Effector memory CD8-positive, alpha-beta T cell (primary cell): ENCODE measurements at regions not wholly inside any gene's neighbourhood (a gene's known extent, or its start where the extent isn't known, plus 50 kb on each side); places are given as distances from the start of the nearest gene placed in this dataset.

Experiments
- ATAC-seq: fragments of 150-1000 bp; cut with Tn5 transposase; replicated peaks from 2 replicates; pipeline ENCODE4 v1.10.0; 2021; ENCODE audit warnings: mild to moderate bottlenecking, moderate library complexity
- DNase-seq, 3 experiments: peaks; one replicate each; pipeline ENCODE4 v3.0.0; 2021
- H3K27ac Mint-ChIP-seq, 2 donors: one replicate each; pipeline ENCODE4 v1.8.0; 2022; ENCODE audit warnings: mild to moderate bottlenecking in 2 of 2, mixed read lengths in 2 of 2, moderate library complexity in 2 of 2
- H3K27me3 Mint-ChIP-seq, 2 donors: one replicate each; pipeline ENCODE4 v1.8.0; 2022; ENCODE audit warnings: mixed read lengths in 2 of 2
- H3K36me3 Mint-ChIP-seq: one replicate; pipeline ENCODE4 v1.8.0; 2022; ENCODE audit warnings: mild to moderate bottlenecking, moderate library complexity, mixed read lengths; ENCODE audit not compliant: insufficient read depth
- H3K4me1 Mint-ChIP-seq, 2 donors: one replicate each; pipeline ENCODE4 v1.8.0; 2022; ENCODE audit warnings: low read depth in 2 of 2, mixed read lengths in 2 of 2
- H3K4me3 Mint-ChIP-seq, 2 donors: one replicate each; pipeline ENCODE4 v1.8.0; 2022; ENCODE audit warnings: mild to moderate bottlenecking in 2 of 2, mixed read lengths in 2 of 2, moderate library complexity in 2 of 2
- H3K9me3 Mint-ChIP-seq, 2 donors: one replicate each; pipeline ENCODE4 v1.8.0; 2022; ENCODE audit warnings: mixed read lengths in 2 of 2

DNA sequence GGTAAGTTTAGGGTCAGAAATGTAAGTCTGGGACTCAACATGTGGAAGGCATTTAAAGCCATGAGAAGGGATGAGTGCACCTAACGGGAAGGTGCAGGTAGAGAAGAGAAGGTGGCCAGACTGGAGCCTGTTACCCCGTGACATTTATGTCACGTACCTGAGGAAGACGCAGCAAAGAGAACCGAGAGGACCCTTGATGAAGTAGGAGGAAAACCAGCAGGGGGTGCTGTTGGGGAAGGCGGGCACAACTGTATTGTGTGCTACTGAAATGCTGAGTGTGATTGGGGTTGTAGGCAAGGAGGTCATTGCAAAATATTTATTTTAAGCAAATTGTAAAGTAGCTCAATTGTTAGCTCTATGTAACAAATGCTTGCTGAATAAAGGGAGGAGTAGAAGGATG, 338.2 kb upstream of the PRKCQ start:
- ATAC-seq (peak; percentile 57), DNase-seq (peak; percentile 72 to 81 (median 77))
- Mint-ChIP-seq H3K4me3 (no peak overlapping the region), H3K4me1 (peaks cover 16 to 17% of the 10 kb centered on the region in 2 donors), H3K27ac (peak overlapping the region in 1 of 2 donors; percentile 0), H3K36me3 (no peaks in the 10 kb centered on the region), H3K27me3 (no peaks in the 10 kb centered on the region), H3K9me3 (no peaks in the 10 kb centered on the region)

DNA sequence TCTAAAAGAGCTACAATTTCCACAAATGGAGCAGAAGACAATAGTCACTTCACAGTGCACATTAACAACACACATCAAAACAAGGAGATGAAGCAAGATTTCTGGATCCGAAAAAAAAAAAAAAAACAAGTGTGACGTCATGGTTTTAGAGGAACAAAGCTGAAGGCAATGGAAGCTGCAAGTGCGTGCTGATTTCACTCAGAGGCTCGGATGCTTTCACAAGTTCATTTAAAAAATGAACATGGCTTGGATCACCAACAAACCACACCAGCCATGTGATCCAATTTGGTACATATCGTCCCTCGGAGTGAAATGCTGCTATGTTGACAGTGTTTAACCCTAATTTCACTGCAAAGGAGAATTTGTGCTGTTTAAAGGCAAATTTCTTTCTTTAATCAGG, 337.0 kb upstream of the PRKCQ start:
- Mint-ChIP-seq H3K27ac (no peak overlapping the region), H3K4me1 (peaks cover 16 to 17% of the 10 kb centered on the region in 2 donors), H3K9me3 (no peaks in the 10 kb centered on the region), H3K36me3 (no peaks in the 10 kb centered on the region), H3K27me3 (no peaks in the 10 kb centered on the region), H3K4me3 (no peak overlapping the region)
- DNase-seq (no peak), ATAC-seq (no peak)

DNA sequence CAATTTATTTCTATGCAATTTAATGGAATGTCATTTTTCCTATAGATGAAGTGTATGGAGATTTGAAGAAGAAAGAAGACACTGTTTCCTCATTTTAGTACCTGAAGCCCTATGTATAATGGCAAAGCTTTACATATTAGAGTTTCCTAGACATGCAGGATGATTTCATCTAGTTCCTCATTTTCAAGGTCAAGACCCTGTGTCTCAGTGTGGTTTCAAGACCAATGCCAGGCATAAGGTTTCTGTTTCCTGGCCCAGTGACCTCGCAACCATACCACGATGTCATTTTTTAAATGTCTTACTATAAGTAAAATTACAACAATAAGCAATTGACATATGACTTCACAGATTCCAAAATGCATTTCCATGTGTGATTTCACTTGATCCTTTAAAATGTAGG, 336.5 kb upstream of the PRKCQ start:
- Mint-ChIP-seq H3K36me3 (no peaks in the 10 kb centered on the region), H3K4me3 (no peak overlapping the region), H3K4me1 (peaks cover 16 to 17% of the 10 kb centered on the region in 2 donors), H3K27me3 (no peaks in the 10 kb centered on the region), H3K27ac (no peak overlapping the region), H3K9me3 (no peaks in the 10 kb centered on the region)
- no peak for ATAC-seq
- no peak for DNase-seq

DNA sequence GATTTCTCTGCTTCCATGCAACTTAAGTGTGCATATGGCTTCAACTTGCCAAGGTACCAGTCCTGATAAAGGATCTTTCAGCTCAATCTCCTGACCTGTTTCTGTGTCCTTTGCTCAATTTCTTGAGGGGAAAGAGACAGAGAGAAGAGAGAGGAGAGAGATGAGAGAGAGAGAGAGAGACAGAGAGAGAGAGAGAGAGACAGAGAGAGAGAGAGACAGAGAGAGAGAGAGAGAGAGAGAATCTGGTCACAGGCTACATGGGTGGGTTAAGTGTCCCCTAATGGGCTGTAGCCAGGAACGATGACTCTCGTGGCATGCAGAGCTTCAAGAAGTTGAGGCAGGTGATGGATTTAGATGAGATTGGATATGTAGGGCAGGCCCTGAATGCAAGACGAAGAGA, 335.2 kb upstream of the PRKCQ start:
- Mint-ChIP-seq H3K27ac (no peak overlapping the region), H3K36me3 (no peaks in the 10 kb centered on the region), H3K27me3 (no peaks in the 10 kb centered on the region), H3K4me3 (no peak overlapping the region), H3K4me1 (peaks cover 13 to 14% of the 10 kb centered on the region in 2 donors), H3K9me3 (no peaks in the 10 kb centered on the region)
- DNase-seq (no peak), ATAC-seq (no peak)

DNA sequence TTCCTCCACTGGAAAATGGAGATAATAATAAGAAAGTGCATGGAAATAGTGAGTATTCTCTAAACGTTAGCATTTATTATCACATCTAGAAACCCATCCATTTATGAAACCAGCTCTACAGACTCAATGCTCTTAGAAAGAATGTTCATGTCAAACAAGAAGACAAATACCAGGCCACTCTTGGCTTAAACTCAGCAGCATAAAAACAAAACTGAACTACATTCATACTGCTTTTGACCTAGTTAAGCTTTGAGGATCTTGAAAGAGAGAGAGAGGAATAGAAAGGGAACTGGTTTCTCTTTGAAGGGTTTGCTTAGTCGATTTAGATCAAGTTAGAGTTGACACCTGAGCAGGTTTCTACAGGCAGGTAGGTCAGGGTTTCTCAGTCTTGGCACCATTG, 332.9 kb upstream of the PRKCQ start:
- peaks cover 0 to 4% of the 10 kb centered on the region in 2 donors for H3K9me3 Mint-ChIP-seq
- no peaks in the 10 kb centered on the region for H3K27me3 Mint-ChIP-seq
- no peaks in the 10 kb centered on the region for H3K36me3 Mint-ChIP-seq
- no peak overlapping the region for H3K27ac Mint-ChIP-seq
- ATAC-seq (no peak), DNase-seq (no peak)
- H3K4me1 Mint-ChIP-seq: peaks cover 0 to 3% of the 10 kb centered on the region in 2 donors
- no peak overlapping the region for H3K4me3 Mint-ChIP-seq

DNA sequence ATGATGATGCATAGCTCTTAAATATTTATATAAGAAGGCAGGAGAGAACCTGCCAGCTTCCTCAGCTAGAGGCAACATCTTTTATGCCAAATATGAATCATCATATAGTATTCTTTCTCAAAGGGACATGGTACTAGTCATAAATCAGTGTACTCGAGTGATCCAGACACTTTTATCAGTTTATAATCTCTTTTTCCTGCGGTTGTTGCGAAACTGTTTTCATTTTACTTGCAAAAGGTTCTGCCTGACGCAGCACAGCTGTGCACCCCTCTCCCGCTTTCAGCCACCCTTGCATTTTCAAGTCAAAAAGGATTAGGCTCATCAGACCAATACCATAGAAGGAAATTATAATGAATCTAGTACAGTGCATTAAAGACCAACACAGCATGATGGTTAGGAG, 332.3 kb upstream of the PRKCQ start:
- H3K9me3 Mint-ChIP-seq: peaks cover 0 to 4% of the 10 kb centered on the region in 2 donors
- no peaks in the 10 kb centered on the region for H3K36me3 Mint-ChIP-seq
- H3K4me1 Mint-ChIP-seq: no peaks in the 10 kb centered on the region
- no peak for ATAC-seq
- no peak overlapping the region for H3K27ac Mint-ChIP-seq
- no peak for DNase-seq
- H3K4me3 Mint-ChIP-seq: no peak overlapping the region
- H3K27me3 Mint-ChIP-seq: no peaks in the 10 kb centered on the region

DNA sequence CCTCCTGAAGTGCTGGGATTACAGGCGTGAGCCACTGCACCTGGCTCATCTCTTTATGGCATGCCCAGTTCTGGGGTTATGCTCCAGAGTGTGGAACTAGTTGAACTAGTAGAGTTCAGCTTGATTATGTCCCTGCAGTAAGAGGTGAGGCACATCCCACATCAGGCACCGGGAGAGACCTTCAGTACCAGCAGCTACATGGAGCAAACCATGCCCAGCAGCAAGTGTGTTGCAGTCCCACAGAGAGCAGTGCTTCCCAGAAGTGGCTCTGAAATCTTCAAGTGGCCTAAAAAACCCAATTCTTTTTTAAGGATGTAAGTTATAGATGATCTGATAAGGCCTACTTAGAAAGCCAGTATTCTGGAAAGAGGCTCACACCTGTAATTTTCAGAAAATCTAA, 331.9 kb upstream of the PRKCQ start:
- Mint-ChIP-seq H3K4me1 (no peaks in the 10 kb centered on the region), H3K27me3 (no peaks in the 10 kb centered on the region), H3K27ac (no peak overlapping the region), H3K4me3 (no peak overlapping the region), H3K36me3 (no peaks in the 10 kb centered on the region), H3K9me3 (peaks cover 0 to 4% of the 10 kb centered on the region in 2 donors)
- DNase-seq: no peak
- ATAC-seq: no peak

DNA sequence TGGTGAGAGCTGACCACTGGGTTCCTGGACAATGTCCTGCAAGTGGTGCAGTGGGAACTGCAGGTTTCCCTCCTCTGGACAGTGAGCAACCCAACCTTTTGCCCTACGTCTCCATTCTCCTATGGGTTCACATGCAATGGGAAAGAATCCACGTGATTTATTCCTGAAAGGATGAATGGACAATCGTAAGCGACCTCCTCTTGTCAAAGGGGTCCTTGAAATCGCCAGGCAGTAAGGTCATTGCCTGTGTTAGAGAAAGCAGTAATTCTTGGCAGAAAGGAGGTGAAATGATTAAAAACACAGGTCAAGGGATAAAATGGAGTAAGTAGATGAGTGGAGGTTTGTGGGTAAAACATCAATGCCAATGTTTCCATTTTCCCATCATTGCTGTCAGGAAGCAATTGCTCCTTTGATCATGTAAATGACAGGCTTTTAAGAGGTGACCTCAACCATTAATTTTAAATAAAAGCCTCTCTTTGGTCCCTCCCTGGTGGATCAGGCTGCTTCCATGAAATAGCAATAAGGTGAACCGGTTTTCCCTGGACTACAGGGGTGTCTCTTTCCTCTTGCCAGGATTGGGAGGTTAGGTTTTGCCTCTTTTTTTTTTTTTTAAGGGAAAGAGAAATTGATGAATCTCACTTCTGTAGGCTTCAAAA, 330.0 kb upstream of the PRKCQ start:
- ATAC-seq (no peak), DNase-seq (no peak)
- H3K27ac Mint-ChIP-seq: no peak overlapping the region
- no peaks in the 10 kb centered on the region for H3K36me3 Mint-ChIP-seq
- H3K4me3 Mint-ChIP-seq: no peak overlapping the region
- no peaks in the 10 kb centered on the region for H3K4me1 Mint-ChIP-seq
- no peaks in the 10 kb centered on the region for H3K27me3 Mint-ChIP-seq
- H3K9me3 Mint-ChIP-seq: peaks cover 0 to 4% of the 10 kb centered on the region in 2 donors

DNA sequence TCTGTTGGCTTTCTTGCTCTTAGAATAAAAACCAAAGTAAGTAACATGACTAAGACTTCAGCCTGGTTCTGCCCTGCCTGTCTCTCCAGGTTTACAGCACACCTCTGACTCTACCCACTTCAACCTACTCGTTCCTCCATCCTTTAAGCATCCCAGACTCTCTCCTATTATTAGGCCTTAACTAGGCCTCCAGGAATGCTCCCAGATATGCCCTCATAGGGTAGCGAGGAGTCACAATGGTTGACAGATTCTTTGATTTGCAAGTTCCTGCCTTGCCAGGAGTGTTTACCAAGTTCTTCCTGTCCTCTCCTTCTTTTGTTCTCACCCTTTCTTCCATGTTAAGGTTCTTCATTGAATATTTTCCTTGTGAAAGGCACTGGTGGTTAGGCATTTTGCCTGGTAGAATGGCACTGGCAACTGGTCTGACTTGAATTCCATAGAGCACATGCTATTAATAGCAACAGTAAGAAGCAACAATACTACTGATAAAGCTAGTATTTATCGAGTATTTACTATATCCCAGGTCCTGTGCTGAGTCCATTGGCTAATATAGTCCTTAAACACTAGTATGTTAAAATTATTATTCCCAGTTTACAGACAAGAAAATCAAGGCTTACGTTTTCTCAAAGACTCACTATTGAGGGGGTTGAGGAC, 327.9 kb upstream of the PRKCQ start:
- no peaks in the 10 kb centered on the region for H3K36me3 Mint-ChIP-seq
- DNase-seq: no peak
- no peak for ATAC-seq
- no peaks in the 10 kb centered on the region for H3K4me1 Mint-ChIP-seq
- H3K27me3 Mint-ChIP-seq: no peaks in the 10 kb centered on the region
- H3K27ac Mint-ChIP-seq: no peak overlapping the region
- H3K9me3 Mint-ChIP-seq: peaks cover 0 to 8% of the 10 kb centered on the region in 2 donors
- no peak overlapping the region for H3K4me3 Mint-ChIP-seq

DNA sequence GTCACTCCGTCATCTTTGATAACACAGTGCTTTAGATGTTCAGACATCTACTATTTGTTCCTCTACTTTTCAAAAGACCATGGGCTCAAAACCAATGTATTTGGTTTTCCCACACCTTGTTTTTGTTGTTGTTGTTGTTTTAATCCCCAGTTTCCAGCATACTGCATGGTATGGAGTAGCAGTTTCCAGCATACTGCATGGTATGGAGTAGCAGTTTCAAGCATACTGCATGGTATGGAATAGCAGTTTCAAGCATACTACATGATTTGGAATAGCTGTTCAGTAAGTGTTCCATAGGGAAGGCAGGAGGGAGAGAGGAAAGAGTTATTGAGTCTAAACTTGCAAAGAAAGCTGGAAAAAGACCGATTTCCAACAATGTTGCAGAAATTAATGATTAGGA, 314.3 kb upstream of the PRKCQ start:
- Mint-ChIP-seq H3K9me3 (no peaks in the 10 kb centered on the region), H3K36me3 (peaks cover 2% of the 10 kb centered on the region), H3K27ac (no peak overlapping the region), H3K4me3 (no peak overlapping the region), H3K4me1 (no peaks in the 10 kb centered on the region), H3K27me3 (peaks cover 5 to 9% of the 10 kb centered on the region in 2 donors)
- ATAC-seq: no peak
- no peak for DNase-seq

DNA sequence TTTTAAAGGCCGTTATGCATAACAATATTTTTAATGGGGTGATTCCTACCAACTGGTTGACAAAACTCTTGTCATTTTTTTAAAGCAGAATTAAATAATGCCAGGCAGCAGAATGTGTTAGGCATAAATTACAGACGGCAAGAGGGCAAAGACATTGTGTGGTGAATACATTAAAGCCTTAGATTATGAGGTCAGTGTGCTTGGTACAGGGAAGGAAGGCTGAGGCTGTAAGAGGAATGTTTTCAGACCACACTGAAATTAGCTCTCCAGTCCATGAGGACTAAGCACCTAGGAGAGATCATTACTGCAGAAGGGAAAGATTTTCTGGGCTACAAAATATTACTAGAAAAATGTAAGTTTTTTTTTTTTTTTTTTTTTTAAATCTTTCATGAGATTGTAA, 312.8 kb upstream of the PRKCQ start:
- H3K4me1 Mint-ChIP-seq: no peaks in the 10 kb centered on the region
- peaks cover 5 to 9% of the 10 kb centered on the region in 2 donors for H3K27me3 Mint-ChIP-seq
- no peak for ATAC-seq
- H3K4me3 Mint-ChIP-seq: no peak overlapping the region
- peaks cover 2% of the 10 kb centered on the region for H3K36me3 Mint-ChIP-seq
- H3K27ac Mint-ChIP-seq: no peak overlapping the region
- no peak for DNase-seq
- no peaks in the 10 kb centered on the region for H3K9me3 Mint-ChIP-seq

DNA sequence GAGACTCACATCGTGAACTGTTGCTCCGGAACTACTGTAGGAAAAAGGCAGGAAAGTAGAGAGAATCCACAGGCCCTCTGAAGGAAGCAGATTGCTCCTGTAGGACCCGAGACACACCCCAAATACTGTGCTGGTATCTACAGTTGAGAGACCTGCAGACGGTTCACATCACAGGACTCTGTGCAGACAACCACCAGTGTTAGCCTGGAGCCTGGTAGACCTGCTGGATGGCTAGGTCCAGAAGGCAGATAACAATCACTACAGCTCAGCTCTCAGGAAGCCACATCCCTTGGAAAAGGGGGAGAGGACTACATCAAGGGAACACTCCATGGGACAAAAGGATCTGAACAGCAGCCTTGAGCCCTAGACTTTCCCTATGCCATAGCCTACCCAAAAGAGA, 311.8 kb upstream of the PRKCQ start:
- H3K36me3 Mint-ChIP-seq: peaks cover 2% of the 10 kb centered on the region
- H3K4me1 Mint-ChIP-seq: no peaks in the 10 kb centered on the region
- no peak overlapping the region for H3K27ac Mint-ChIP-seq
- H3K4me3 Mint-ChIP-seq: no peak overlapping the region
- no peaks in the 10 kb centered on the region for H3K9me3 Mint-ChIP-seq
- ATAC-seq (no peak), DNase-seq (no peak)
- H3K27me3 Mint-ChIP-seq: peaks cover 5 to 9% of the 10 kb centered on the region in 2 donors

DNA sequence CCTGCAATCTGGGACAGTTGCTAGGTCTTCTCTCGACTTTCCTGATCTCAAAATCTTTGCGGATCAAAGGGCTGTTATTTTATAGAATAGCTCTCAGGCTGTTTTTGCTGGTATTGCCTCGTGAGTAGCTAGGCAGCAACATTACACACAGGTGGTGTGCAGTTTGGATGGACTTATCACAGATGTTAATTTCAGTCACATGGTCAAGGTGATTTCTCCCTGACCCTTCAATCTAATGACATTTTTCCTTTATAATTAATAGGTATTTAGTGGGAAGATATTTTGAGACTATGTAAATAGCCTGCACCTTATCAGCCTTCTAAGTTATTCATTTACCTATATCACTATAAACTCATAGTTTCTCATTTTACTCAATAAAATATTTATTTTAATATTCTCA, 309.6 kb upstream of the PRKCQ start:
- Mint-ChIP-seq H3K9me3 (no peaks in the 10 kb centered on the region), H3K27ac (no peak overlapping the region), H3K4me3 (no peak overlapping the region), H3K36me3 (peaks cover 2% of the 10 kb centered on the region), H3K4me1 (peaks cover 7 to 8% of the 10 kb centered on the region in 2 donors), H3K27me3 (peaks cover 0 to 9% of the 10 kb centered on the region in 2 donors)
- no peak for DNase-seq
- ATAC-seq: no peak

DNA sequence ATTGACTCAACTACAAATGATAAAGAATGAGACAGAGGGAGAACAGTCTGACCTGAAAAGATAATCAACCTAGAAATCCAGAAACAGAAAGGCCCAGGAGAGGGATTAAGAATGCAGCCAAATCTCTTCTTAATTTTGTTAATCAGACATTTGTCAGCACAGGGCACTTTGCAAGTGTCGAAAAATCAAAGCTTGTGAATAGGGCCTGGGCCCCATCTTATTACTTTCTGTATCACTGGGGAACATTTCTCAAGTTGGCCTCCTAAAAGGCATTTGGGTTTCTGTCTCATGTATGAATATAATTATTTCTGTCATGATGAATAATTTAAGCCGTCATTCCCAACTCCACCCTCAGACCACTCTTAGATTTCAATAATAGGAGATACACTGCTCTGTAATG, 308.4 kb upstream of the PRKCQ start:
- ATAC-seq (no peak), DNase-seq (no peak)
- peaks cover 2% of the 10 kb centered on the region for H3K36me3 Mint-ChIP-seq
- H3K27ac Mint-ChIP-seq: no peak overlapping the region
- H3K9me3 Mint-ChIP-seq: no peaks in the 10 kb centered on the region
- H3K27me3 Mint-ChIP-seq: no peaks in the 10 kb centered on the region
- H3K4me3 Mint-ChIP-seq: no peak overlapping the region
- peaks cover 7 to 10% of the 10 kb centered on the region in 2 donors for H3K4me1 Mint-ChIP-seq
